Fibroblast of lung (primary cell): ENCODE measurements at regions not wholly inside any gene's neighbourhood (a gene's known extent, or its start where the extent isn't known, plus 50 kb on each side); places are given as distances from the start of the nearest gene placed in this dataset.

ENCODE experiments used
- CTCF ChIP-seq, 2 donors: IDR thresholded peaks in 1 of 2; conservative IDR thresholded peaks in 1 of 2; 1 replicate in 1 of 2; 2 replicates in 1 of 2; pipeline ENCODE4 v1.5.1; 2011 to 2012; ENCODE audit warnings: low read length in 2 of 2, control low read depth in 1 of 2, inconsistent platforms in 1 of 2, low read depth in 1 of 2, mild to moderate bottlenecking in 1 of 2
- EZH2 ChIP-seq: IDR thresholded peaks from 2 replicates; pipeline ENCODE4 v1.5.1; 2012; ENCODE audit warnings: low read length, control low read depth, mild to moderate bottlenecking; ENCODE audit errors: missing control alignments

GRCh38 chr2:20563833-20564232 lies 87.1 kb downstream of the HS1BP3 start:
- no peak for TF ChIP-seq CTCF (conservative IDR thresholded peaks at IDR 0.05 in 1 of 2, IDR thresholded peaks at IDR 0.05 in 1 of 2; ENCODE audit: low read depth in 1 of 2, low read length in 2 of 2)
- no peak for TF ChIP-seq EZH2
